ENCODE measurements at regions not wholly inside any gene's neighbourhood (a gene's known extent, or its start where the extent isn't known, plus 50 kb on each side); places are given as distances from the start of the nearest gene placed in this dataset.

GRCh38 chr2:240336820-240337427 lies 98.5 kb upstream of the GPC1 start:
- TF ChIP-seq, protein P1, sequence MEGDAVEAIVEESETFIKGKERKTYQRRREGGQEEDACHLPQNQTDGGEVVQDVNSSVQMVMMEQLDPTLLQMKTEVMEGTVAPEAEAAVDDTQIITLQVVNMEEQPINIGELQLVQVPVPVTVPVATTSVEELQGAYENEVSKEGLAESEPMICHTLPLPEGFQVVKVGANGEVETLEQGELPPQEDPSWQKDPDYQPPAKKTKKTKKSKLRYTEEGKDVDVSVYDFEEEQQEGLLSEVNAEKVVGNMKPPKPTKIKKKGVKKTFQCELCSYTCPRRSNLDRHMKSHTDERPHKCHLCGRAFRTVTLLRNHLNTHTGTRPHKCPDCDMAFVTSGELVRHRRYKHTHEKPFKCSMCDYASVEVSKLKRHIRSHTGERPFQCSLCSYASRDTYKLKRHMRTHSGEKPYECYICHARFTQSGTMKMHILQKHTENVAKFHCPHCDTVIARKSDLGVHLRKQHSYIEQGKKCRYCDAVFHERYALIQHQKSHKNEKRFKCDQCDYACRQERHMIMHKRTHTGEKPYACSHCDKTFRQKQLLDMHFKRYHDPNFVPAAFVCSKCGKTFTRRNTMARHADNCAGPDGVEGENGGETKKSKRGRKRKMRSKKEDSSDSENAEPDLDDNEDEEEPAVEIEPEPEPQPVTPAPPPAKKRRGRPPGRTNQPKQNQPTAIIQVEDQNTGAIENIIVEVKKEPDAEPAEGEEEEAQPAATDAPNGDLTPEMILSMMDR (IDR thresholded peaks at IDR 0.05), result no peak
- TF ChIP-seq POLR2A (IDR thresholded peaks at IDR 0.05) (no peak), EP300 (IDR thresholded peaks at IDR 0.05) (no peak)
